ENCODE measurements at regions not wholly inside any gene's neighbourhood (a gene's known extent, or its start where the extent isn't known, plus 50 kb on each side); places are given as distances from the start of the nearest gene placed in this dataset.

GRCh38 chr15:37773111-37773860, 161.2 kb upstream of the TMCO5A start:
- no peaks in the 10 kb centered on the region for H3K36me3 ChIP-seq (ENCODE audit: low read depth, missing control alignments)
- H3K4me3 ChIP-seq = no peak overlapping the region
- intact Hi-C loops (cut with DNase I; ENCODE audit: low total_unique reads) = no loop called here
- H3K9me3 ChIP-seq = no peaks in the 10 kb centered on the region
- H3K4me1 ChIP-seq = no peaks in the 10 kb centered on the region
- no peaks in the 10 kb centered on the region for H3K27me3 ChIP-seq
- no peak for DNase-seq
- WGBS, 2 donors = 90% methylated on average over 4 of the region's 4 CpGs
- H3K27ac ChIP-seq = no peak overlapping the region
- TF ChIP-seq POLR2A (IDR thresholded peaks at IDR 0.05) = no peak

GRCh38 chr15:37774961-37775360, 159.5 kb upstream of the TMCO5A start:
- Histone ChIP-seq H3K4me3 (no peak overlapping the region), H3K27ac (no peak overlapping the region), H3K27me3 (no peaks in the 10 kb centered on the region), H3K9me3 (no peaks in the 10 kb centered on the region), H3K4me1 (no peaks in the 10 kb centered on the region), H3K36me3 (ENCODE audit: low read depth, missing control alignments) (no peaks in the 10 kb centered on the region)
- 80 to 83% methylated on average over 2 of the region's 2 CpGs for WGBS, 2 donors
- no peak for TF ChIP-seq POLR2A (IDR thresholded peaks at IDR 0.05)
- TF ChIP-seq, protein P1, sequence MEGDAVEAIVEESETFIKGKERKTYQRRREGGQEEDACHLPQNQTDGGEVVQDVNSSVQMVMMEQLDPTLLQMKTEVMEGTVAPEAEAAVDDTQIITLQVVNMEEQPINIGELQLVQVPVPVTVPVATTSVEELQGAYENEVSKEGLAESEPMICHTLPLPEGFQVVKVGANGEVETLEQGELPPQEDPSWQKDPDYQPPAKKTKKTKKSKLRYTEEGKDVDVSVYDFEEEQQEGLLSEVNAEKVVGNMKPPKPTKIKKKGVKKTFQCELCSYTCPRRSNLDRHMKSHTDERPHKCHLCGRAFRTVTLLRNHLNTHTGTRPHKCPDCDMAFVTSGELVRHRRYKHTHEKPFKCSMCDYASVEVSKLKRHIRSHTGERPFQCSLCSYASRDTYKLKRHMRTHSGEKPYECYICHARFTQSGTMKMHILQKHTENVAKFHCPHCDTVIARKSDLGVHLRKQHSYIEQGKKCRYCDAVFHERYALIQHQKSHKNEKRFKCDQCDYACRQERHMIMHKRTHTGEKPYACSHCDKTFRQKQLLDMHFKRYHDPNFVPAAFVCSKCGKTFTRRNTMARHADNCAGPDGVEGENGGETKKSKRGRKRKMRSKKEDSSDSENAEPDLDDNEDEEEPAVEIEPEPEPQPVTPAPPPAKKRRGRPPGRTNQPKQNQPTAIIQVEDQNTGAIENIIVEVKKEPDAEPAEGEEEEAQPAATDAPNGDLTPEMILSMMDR (IDR thresholded peaks at IDR 0.05) = no peak
- no peak for DNase-seq
- intact Hi-C loops (cut with DNase I; ENCODE audit: low total_unique reads) = no loop called here

DNA sequence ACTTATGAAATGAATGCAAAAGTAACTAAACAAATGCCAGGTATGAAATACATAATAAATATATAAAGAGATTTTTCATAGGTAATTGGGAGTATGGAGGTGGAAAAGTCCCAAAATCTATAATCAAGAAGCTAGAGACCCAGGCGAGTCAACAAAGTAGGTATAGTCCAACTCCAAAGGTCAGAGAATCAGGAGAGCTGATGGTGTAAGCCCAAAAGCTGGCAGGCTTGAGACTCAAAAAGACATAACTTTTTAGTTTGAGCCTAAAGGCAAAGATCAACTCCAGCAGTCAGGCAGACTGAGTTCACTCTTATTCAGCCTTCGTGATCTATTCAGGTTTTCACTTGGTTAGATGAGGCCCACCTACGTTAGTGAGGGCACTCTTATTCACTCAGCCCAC, 157.4 kb upstream of the TMCO5A start:
- 95 to 97% methylated on average over 3 of the region's 3 CpGs for WGBS, 2 donors
- H3K9me3 ChIP-seq = no peaks in the 10 kb centered on the region
- no peaks in the 10 kb centered on the region for H3K36me3 ChIP-seq (ENCODE audit: low read depth, missing control alignments)
- intact Hi-C loops (cut with DNase I; ENCODE audit: low total_unique reads) = no loop called here
- no peak for DNase-seq
- H3K27me3 ChIP-seq = no peaks in the 10 kb centered on the region
- TF ChIP-seq, protein P1 (IDR thresholded peaks at IDR 0.05) = no peak
- TF ChIP-seq POLR2A (IDR thresholded peaks at IDR 0.05) = no peak
- no peaks in the 10 kb centered on the region for H3K4me1 ChIP-seq
- no peak overlapping the region for H3K4me3 ChIP-seq
- H3K27ac ChIP-seq = no peak overlapping the region

- Histone ChIP-seq H3K36me3 (ENCODE audit: low read depth, missing control alignments) (no peaks in the 10 kb centered on the region), H3K4me1 (no peaks in the 10 kb centered on the region), H3K4me3 (no peak overlapping the region), H3K27ac (no peak overlapping the region), H3K27me3 (no peaks in the 10 kb centered on the region), H3K9me3 (no peaks in the 10 kb centered on the region)
- intact Hi-C loops (cut with DNase I; ENCODE audit: low total_unique reads) = no loop called here
- TF ChIP-seq POLR2A (IDR thresholded peaks at IDR 0.05) = no peak
- TF ChIP-seq, protein P1 (IDR thresholded peaks at IDR 0.05) = no peak
- 70% methylated on average over 2 of the region's 2 CpGs for WGBS, 2 donors
- DNase-seq = no peak
These were observed 151.2 kb upstream of the TMCO5A start for GRCh38 chr15:37783290-37783689.

GRCh38 chr15:37788330-37788729, 146.1 kb upstream of the TMCO5A start:
- DNase-seq = no peak
- intact Hi-C loops (cut with DNase I; ENCODE audit: low total_unique reads) = no loop called here
- WGBS, 2 donors = 79 to 83% methylated on average over 2 of the region's 2 CpGs
- H3K27ac ChIP-seq = no peak overlapping the region
- H3K4me1 ChIP-seq = no peaks in the 10 kb centered on the region
- no peaks in the 10 kb centered on the region for H3K27me3 ChIP-seq
- H3K9me3 ChIP-seq = no peaks in the 10 kb centered on the region
- H3K36me3 ChIP-seq (ENCODE audit: low read depth, missing control alignments) = no peaks in the 10 kb centered on the region
- no peak overlapping the region for H3K4me3 ChIP-seq
- TF ChIP-seq, protein P1 (IDR thresholded peaks at IDR 0.05) = no peak
- no peak for TF ChIP-seq POLR2A (IDR thresholded peaks at IDR 0.05)

Data from testis (tissue), 2 donors.